NT2/D1 (cell line): ENCODE measurements at regions not wholly inside any gene's neighbourhood (a gene's known extent, or its start where the extent isn't known, plus 50 kb on each side); places are given as distances from the start of the nearest gene placed in this dataset.

Source experiments
- SUZ12 ChIP-seq: IDR thresholded peaks from 2 replicates; pipeline ENCODE4 v1.6.1; 2011; ENCODE audit not compliant: insufficient read length, insufficient read depth; ENCODE audit errors: extremely low read depth
- YY1 ChIP-seq: IDR thresholded peaks from 2 replicates; pipeline ENCODE4 v1.6.1; 2011; ENCODE audit not compliant: insufficient read length, insufficient read depth
- ZNF274 ChIP-seq: IDR thresholded peaks from 2 replicates; pipeline ENCODE4 v1.6.1; 2011; ENCODE audit warnings: mild to moderate bottlenecking, low read depth, low read length

DNA sequence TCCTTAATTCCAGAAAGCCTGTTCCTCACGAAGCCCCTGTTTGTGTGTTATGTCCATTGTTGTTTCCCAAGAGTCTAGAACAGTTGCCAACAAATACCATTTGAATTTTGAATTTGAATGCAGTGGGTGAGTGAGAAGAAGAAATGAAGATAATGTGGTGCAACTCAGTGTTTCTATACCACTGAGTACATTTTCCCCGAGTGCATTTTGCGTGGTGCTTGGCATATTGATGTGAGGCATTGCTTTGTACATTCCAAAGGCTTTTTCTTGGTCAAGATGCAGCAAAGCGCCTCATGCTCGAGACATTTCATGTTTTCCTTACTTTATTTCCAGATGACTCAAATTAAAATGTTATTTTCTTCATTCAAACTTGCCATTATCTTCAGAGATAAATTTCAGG, 253.1 kb upstream of the RPS6KA3 start:
- TF ChIP-seq SUZ12 (no peak), ZNF274 (no peak), YY1 (no peak)
